ENCODE measurements at regions not wholly inside any gene's neighbourhood (a gene's known extent, or its start where the extent isn't known, plus 50 kb on each side); places are given as distances from the start of the nearest gene placed in this dataset.

DNA sequence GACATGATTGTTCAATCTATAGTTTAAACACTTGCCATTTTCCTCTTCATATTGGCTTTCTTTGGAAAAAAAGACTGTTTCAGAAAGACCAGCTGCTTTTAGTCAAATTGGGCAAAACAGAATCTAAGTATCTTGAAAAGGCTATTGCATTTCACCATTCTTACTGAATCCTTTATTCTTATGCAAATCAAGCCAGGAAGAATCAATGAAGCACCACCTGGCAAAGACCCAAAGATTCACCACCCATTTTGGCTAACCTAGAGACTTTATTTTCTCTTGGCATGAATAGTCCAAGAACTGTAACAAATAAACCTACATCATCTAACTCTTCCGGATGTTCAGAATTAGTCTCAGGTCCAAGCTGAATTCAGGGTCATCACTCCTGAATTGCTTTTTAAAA lies 71.3 kb upstream of the EYA4 start:
- intact Hi-C loops (cut with DNase I; ENCODE audit: low total_unique reads): no loop called here
- no peak overlapping the region for H3K4me3 ChIP-seq (ENCODE audit: low read depth, poor library complexity, severe bottlenecking)
- TF ChIP-seq, protein P1, sequence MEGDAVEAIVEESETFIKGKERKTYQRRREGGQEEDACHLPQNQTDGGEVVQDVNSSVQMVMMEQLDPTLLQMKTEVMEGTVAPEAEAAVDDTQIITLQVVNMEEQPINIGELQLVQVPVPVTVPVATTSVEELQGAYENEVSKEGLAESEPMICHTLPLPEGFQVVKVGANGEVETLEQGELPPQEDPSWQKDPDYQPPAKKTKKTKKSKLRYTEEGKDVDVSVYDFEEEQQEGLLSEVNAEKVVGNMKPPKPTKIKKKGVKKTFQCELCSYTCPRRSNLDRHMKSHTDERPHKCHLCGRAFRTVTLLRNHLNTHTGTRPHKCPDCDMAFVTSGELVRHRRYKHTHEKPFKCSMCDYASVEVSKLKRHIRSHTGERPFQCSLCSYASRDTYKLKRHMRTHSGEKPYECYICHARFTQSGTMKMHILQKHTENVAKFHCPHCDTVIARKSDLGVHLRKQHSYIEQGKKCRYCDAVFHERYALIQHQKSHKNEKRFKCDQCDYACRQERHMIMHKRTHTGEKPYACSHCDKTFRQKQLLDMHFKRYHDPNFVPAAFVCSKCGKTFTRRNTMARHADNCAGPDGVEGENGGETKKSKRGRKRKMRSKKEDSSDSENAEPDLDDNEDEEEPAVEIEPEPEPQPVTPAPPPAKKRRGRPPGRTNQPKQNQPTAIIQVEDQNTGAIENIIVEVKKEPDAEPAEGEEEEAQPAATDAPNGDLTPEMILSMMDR (IDR thresholded peaks at IDR 0.05): no peak
- TF ChIP-seq POLR2A (IDR thresholded peaks at IDR 0.05): no peak
- no peak for DNase-seq (ENCODE audit: low spot score in 2 of 2)
- WGBS, 2 donors: 69 to 77% methylated on average over 1 of the region's 1 CpG

DNA sequence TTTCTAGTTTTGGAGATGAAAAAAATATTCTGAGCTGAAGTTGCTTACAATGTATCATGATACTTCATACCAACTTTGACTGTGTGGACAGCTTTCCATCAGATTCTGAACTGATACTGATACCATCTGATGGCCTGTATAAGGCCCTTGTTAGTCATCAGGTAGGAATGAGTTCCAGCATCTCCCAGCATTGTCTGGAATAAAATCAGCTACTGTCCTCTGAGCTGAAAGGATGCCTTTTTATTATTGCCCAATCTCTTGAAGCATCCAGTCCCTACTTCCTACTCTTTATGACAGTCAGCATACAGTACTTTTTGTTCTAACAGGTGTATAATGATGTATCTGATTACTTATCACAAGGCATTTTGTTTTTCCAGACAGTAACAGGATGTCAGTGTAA lies 70.6 kb upstream of the EYA4 start:
- H3K4me3 ChIP-seq (ENCODE audit: low read depth, poor library complexity, severe bottlenecking): no peak overlapping the region
- intact Hi-C loops (cut with DNase I; ENCODE audit: low total_unique reads): no loop called here
- no peak for DNase-seq (ENCODE audit: low spot score in 2 of 2)
- no peak for TF ChIP-seq POLR2A (IDR thresholded peaks at IDR 0.05)
- TF ChIP-seq, protein P1 (IDR thresholded peaks at IDR 0.05): no peak

DNA sequence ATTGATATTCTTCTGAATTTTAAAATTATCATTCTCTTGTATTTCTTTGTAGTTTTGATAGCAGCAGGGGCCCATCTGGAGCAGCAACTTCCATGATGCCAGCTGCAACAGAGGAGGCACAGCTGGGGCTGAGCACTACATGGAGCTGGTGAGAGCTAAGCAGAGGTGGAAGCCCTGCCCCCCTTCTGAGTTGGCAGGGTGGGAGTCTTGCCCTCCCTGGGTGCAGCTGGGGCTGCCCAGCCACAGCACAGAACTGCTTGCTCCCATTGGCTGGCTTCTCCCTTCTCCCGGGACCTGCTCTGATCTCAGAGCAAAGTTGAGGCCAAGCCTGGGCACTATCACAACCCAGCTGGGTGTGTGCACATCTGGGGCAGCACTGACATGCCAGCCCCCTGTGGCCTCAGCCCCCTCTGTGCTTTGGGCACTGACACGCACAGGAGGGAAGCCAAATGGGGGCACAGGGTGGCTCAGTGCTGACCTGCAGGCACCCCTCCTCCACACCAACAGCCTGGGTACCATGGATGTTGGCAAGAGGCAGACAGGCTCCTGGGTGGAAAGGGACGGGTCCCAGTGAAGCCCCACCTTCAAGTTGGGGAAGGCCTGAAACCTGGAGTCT lies 69.1 kb upstream of the EYA4 start:
- DNase-seq (ENCODE audit: low spot score in 2 of 2): no peak
- intact Hi-C loops (cut with DNase I; ENCODE audit: low total_unique reads): no loop called here
- WGBS, 2 donors: 63 to 81% methylated on average over 3 of the region's 3 CpGs
- TF ChIP-seq, protein P1 (IDR thresholded peaks at IDR 0.05): no peak
- TF ChIP-seq POLR2A (IDR thresholded peaks at IDR 0.05): no peak
- no peak overlapping the region for H3K4me3 ChIP-seq (ENCODE audit: low read depth, poor library complexity, severe bottlenecking)

DNA sequence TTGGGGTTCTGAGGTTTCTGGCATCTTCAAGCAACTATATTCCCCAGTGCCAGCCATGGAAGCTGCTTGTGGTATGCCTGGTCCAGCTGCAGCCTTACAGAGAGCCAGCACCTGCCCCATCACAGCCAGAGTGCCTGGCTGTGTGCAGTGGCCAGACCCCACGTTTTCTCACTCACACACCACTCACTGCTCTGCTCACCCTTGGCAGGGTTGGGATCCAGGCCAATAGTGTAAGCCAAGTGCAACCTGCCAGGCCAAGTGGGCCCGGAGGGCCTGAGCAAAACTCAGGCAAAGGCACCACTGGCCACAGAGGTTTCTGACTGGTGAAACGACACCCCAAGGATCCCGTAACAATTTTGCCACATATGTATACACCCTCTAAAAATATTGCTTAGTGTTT lies 67.9 kb upstream of the EYA4 start:
- H3K4me3 ChIP-seq (ENCODE audit: low read depth, poor library complexity, severe bottlenecking): no peak overlapping the region
- intact Hi-C loops (cut with DNase I; ENCODE audit: low total_unique reads): no loop called here
- 85 to 89% methylated on average over 4 of the region's 4 CpGs for WGBS, 2 donors
- TF ChIP-seq, protein P1 (IDR thresholded peaks at IDR 0.05): no peak
- TF ChIP-seq POLR2A (IDR thresholded peaks at IDR 0.05): no peak
- no peak for DNase-seq (ENCODE audit: low spot score in 2 of 2)

DNA sequence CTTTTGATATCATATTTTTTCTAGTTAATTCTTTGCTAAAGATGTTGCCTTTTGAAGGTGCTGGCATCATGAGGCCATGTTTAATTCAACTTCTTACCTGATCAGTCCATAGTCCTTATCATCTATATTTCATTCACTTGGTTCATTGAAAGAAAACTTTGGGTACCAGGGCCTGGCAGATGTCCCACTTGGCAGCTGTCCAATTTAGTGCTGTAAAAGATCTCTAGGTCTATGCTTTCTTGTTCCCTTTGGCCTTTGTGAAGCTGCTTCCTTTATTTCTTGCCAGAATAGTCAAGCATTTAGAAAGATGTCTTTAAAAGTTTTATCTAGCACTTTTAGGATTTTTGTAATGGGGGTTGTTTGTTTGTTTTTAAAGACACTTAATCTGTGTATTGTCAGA lies 61.7 kb upstream of the EYA4 start:
- intact Hi-C loops (cut with DNase I; ENCODE audit: low total_unique reads): no loop called here
- DNase-seq (ENCODE audit: low spot score in 2 of 2): no peak
- no peak for TF ChIP-seq POLR2A (IDR thresholded peaks at IDR 0.05)
- TF ChIP-seq, protein P1 (IDR thresholded peaks at IDR 0.05): no peak
- H3K4me3 ChIP-seq (ENCODE audit: low read depth, poor library complexity, severe bottlenecking): no peak overlapping the region

DNA sequence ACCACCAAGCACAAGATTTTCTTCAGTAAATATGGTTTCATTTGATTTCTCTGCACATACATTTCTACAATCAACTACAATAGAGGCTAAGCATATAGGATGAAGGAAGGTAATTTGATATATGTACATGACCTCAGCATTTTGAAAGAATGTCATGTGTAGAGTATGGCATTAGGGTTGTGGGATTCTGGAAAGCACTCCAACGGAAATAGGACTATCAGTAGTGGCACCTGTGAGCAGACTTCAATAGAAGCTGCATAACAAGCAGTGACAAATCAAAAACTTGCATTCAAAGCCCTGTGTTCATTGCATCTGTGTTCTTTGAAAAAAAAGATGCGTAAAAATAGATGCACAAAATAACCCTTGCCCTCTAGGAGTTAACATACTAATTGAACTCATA lies 57.5 kb upstream of the EYA4 start:
- DNase-seq (ENCODE audit: low spot score in 2 of 2): no peak
- H3K4me3 ChIP-seq (ENCODE audit: low read depth, poor library complexity, severe bottlenecking): no peak overlapping the region
- TF ChIP-seq POLR2A (IDR thresholded peaks at IDR 0.05): no peak
- TF ChIP-seq, protein P1 (IDR thresholded peaks at IDR 0.05): no peak
- intact Hi-C loops (cut with DNase I; ENCODE audit: low total_unique reads): no loop called here
- 63 to 68% methylated on average over 2 of the region's 2 CpGs for WGBS, 2 donors
